ENCODE measurements at regions not wholly inside any gene's neighbourhood (a gene's known extent, or its start where the extent isn't known, plus 50 kb on each side); places are given as distances from the start of the nearest gene placed in this dataset.

DNA sequence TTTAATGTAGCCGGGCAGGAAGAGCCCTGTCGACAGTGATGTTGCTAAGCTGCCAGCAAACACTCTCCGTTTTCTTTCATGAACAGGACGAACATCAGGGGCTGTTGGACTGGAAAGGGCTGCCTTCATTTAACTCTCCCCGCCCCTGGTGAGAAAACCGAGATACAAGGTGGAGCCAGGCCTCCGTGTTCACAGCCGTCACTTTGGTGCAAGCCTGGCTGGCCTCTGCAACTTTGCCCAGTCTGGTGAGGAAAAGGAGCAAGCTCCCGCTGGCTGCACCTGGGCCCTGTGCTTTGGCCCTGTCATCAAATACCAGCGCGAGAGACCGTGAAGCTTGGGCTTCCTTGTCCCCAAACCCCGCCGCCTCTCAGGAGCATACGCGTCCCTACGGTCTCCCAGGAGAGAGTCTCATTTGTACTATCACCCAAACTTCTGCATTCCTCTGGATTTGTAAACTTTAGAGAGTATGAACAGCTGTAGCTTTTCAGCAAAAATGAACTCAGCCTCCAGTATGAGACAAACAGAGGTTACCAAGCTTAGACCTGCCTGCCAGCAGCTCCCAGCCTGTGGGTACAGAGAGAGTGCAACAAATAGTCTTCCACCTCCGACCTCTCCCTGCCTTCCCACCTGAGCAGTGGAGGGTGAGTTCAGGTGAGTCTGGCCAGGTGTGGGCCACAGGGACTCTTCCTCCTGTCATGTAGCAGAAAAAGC is 445.3 kb upstream of the MGMT start:
- H3K4me3 ChIP-seq (ENCODE audit: low read depth, low read length): no peak overlapping the region
- no peak for TF ChIP-seq CTCF (IDR thresholded peaks at IDR 0.05; ENCODE audit: insufficient read depth, low read length)
- no peak for DNase-seq (ENCODE audit: low read depth)

DNA sequence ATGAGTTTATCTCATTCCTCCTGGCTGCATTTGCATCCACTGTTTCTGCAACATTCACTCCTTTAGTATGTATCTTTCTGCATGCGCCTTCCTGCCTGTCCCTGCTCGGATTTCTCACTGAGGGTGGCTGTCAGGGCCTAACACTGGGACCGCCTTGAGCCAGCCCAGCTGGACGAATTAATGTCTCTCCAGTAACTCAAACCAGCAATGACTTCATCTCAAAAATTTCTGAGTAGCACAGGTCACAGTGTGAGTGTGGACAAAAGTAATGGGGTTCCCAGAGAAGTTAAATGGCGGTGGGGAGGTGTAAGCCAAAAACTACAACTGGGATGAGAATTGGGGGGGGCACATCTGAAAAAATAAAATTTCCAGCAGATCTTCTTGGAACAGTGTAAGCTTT is 444.0 kb upstream of the MGMT start:
- TF ChIP-seq CTCF (IDR thresholded peaks at IDR 0.05; ENCODE audit: insufficient read depth, low read length): no peak
- H3K4me3 ChIP-seq (ENCODE audit: low read depth, low read length): no peak overlapping the region
- no peak for DNase-seq (ENCODE audit: low read depth)

- DNase-seq (ENCODE audit: low read depth): no peak
- H3K4me3 ChIP-seq (ENCODE audit: low read depth, low read length): no peak overlapping the region
- no peak for TF ChIP-seq CTCF (IDR thresholded peaks at IDR 0.05; ENCODE audit: insufficient read depth, low read length)
Observed at GRCh38 chr10:129024046-129024445, 443.0 kb upstream of the MGMT start.

- no peak for DNase-seq (ENCODE audit: low read depth)
- no peak overlapping the region for H3K4me3 ChIP-seq (ENCODE audit: low read depth, low read length)
- TF ChIP-seq CTCF (IDR thresholded peaks at IDR 0.05; ENCODE audit: insufficient read depth, low read length): no peak
Observed at GRCh38 chr10:129025787-129026186, 441.3 kb upstream of the MGMT start.

DNA sequence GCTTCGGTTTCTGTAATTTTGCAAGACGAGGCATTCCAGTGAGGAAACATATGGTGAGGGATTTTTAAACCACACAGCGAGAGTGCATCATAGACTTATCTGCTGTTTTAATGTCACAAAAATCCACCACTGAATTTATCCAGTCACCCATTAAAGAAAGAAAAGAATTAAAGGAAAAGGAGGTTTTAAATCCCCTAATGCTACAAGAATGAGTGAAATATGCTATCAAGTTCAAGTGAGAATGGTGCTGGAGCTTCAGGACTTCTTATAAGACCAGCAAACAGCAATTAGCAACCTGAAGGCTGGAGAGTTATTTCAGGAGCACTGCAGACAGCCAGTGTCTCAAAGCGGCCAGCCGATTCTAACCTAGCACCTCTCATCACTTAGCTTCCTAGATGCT is 439.1 kb upstream of the MGMT start:
- no peak for TF ChIP-seq CTCF (IDR thresholded peaks at IDR 0.05; ENCODE audit: insufficient read depth, low read length)
- H3K4me3 ChIP-seq (ENCODE audit: low read depth, low read length): no peak overlapping the region
- no peak for DNase-seq (ENCODE audit: low read depth)

DNA sequence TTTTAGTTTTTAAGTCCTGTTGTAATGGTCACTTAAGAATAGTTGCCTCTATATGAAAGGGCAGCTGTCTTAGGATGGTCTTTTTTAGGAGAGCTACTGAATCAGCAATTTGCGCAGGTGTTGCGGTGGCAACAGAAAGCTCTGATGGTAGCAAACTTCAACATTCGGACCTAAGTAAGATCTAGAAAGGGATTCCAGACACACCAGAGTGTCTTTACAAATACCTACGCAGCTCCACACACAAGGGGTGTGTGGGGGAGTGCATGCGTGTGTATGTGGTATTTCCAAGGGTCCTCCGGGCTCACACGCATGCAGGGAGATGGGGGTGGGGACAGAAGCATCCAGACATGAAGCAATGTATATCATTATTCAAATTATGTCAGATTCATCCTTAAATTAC is 438.6 kb upstream of the MGMT start:
- H3K4me3 ChIP-seq (ENCODE audit: low read depth, low read length): no peak overlapping the region
- DNase-seq (ENCODE audit: low read depth): no peak
- TF ChIP-seq CTCF (IDR thresholded peaks at IDR 0.05; ENCODE audit: insufficient read depth, low read length): no peak

GRCh38 chr10:129029051-129029450 is 438.0 kb upstream of the MGMT start:
- H3K4me3 ChIP-seq (ENCODE audit: low read depth, low read length): no peak overlapping the region
- DNase-seq (ENCODE audit: low read depth): no peak
- no peak for TF ChIP-seq CTCF (IDR thresholded peaks at IDR 0.05; ENCODE audit: insufficient read depth, low read length)

All from fibroblast of the aortic adventitia (primary cell).